ENCODE measurements at regions not wholly inside any gene's neighbourhood (a gene's known extent, or its start where the extent isn't known, plus 50 kb on each side); places are given as distances from the start of the nearest gene placed in this dataset.

GRCh38 chr6:16987996-16988395, 113.9 kb upstream of the STMND1 start:
- H4K91ac ChIP-seq (ENCODE audit: insufficient read depth, low read depth, low read length), result no peak overlapping the region
- POLR2A ChIA-PET (ENCODE audit: unreplicated experiment), result no interaction called here
- no peak for DNase-seq
- H3K79me1 ChIP-seq (ENCODE audit: low read depth in 1 of 2, low read length in 2 of 2), result no peaks in the 10 kb centered on the region
- peaks cover 7% of the 10 kb centered on the region for H3K4me1 ChIP-seq (ENCODE audit: control insufficient read depth, insufficient read depth, low read length)
- no peak overlapping the region for H3K27ac ChIP-seq (ENCODE audit: insufficient read depth, low read length)
- ATAC-seq (ENCODE audit: low read depth), result no peak
- H3K14ac ChIP-seq (replicated peaks; ENCODE audit: low read depth, low read length), result no peak overlapping the region
- H3K23ac ChIP-seq (ENCODE audit: low read depth, low read length), result no peak overlapping the region
- no peaks in the 10 kb centered on the region for H3K36me3 ChIP-seq (ENCODE audit: control insufficient read depth, insufficient read depth, low read length)
- H2BK120ac ChIP-seq (ENCODE audit: low read depth, low read length), result no peak overlapping the region
- H3K18ac ChIP-seq (ENCODE audit: low read depth, low read length), result peak overlapping the region; percentile 45; the same call in 1 of the 2 replicates
- no peak overlapping the region for H4K8ac ChIP-seq (ENCODE audit: low read depth in 2 of 2, low read length in 2 of 2)
- H3K56ac ChIP-seq (ENCODE audit: extremely low read depth, insufficient read depth, low read length), result no peak overlapping the region
- no TSS peak for BruUV-seq (replicated peaks)
- H4K5ac ChIP-seq (ENCODE audit: low read depth, low read length), result no peak overlapping the region
- in situ Hi-C loops (cut with MboI; ENCODE audit: low sequenced_read_pairs), result no loop called here
- H4K20me1 ChIP-seq (ENCODE audit: insufficient read depth, low read length), result no peaks in the 10 kb centered on the region
- H2BK20ac ChIP-seq (ENCODE audit: low read depth, low read length), result no peak overlapping the region
- intact Hi-C loops (cut with micrococcal nuclease), result loop anchor here (10.0 kb wide), 1 partner anchor 47 kb away; no protein-coding TSS in a partner anchor
- 100% methylated on average over 1 of the region's 1 CpG; no CpG with 5 or more reads in 1 of the 2 experiments for WGBS, 2 experiments (ENCODE audit: extremely low coverage in 2 of 2, insufficient read length in 1 of 2)
- peak overlapping the region; percentile 40; the same call in 1 of the 3 replicates for H2BK15ac ChIP-seq (ENCODE audit: low read depth, low read length)
- peaks cover 5% of the 10 kb centered on the region; the same call in 1 of the 2 replicates for H3K9me1 ChIP-seq (ENCODE audit: insufficient read depth, low read length)
- CTCF ChIA-PET, result no interaction called here
- peaks cover 3% of the 10 kb centered on the region for H3K9me3 ChIP-seq (ENCODE audit: control insufficient read depth, insufficient read depth, low read length)
- TF ChIP-seq, protein P1, sequence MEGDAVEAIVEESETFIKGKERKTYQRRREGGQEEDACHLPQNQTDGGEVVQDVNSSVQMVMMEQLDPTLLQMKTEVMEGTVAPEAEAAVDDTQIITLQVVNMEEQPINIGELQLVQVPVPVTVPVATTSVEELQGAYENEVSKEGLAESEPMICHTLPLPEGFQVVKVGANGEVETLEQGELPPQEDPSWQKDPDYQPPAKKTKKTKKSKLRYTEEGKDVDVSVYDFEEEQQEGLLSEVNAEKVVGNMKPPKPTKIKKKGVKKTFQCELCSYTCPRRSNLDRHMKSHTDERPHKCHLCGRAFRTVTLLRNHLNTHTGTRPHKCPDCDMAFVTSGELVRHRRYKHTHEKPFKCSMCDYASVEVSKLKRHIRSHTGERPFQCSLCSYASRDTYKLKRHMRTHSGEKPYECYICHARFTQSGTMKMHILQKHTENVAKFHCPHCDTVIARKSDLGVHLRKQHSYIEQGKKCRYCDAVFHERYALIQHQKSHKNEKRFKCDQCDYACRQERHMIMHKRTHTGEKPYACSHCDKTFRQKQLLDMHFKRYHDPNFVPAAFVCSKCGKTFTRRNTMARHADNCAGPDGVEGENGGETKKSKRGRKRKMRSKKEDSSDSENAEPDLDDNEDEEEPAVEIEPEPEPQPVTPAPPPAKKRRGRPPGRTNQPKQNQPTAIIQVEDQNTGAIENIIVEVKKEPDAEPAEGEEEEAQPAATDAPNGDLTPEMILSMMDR (conservative IDR thresholded peaks at IDR 0.05; ENCODE audit: low read depth, low read length), result no peak
- TF ChIP-seq RCOR1 (IDR thresholded peaks at IDR 0.05; ENCODE audit: insufficient replicate concordance, low read length) (no peak), NFE2L2 (IDR thresholded peaks at IDR 0.05; ENCODE audit: low read depth, low read length) (no peak), MXI1 (IDR thresholded peaks at IDR 0.05; ENCODE audit: borderline replicate concordance, low read depth, low read length) (no peak), FOS (IDR thresholded peaks at IDR 0.05; ENCODE audit: low read depth, low read length) (no peak), SMC3 (IDR thresholded peaks at IDR 0.05; ENCODE audit: low read depth, low read length) (no peak), BHLHE40 (IDR thresholded peaks at IDR 0.05; ENCODE audit: low read depth, low read length) (no peak), POLR2A (IDR thresholded peaks at IDR 0.05; ENCODE audit: low read depth, low read length) (no peak), RAD21 (IDR thresholded peaks at IDR 0.05; ENCODE audit: low read length) (no peak), MAFK (IDR thresholded peaks at IDR 0.05; ENCODE audit: low read depth, low read length) (no peak), USF2 (IDR thresholded peaks at IDR 0.05; ENCODE audit: low read depth, low read length) (no peak), MAZ (IDR thresholded peaks at IDR 0.05; ENCODE audit: borderline replicate concordance, low read depth, low read length) (no peak)
- H3K4me2 ChIP-seq (ENCODE audit: low read depth, low read length), result no peak overlapping the region
- no peak overlapping the region for H2AK9ac ChIP-seq (replicated peaks; ENCODE audit: low read depth, low read length, poor library complexity)
- H2AFZ ChIP-seq (replicated peaks; ENCODE audit: low read length, poor library complexity), result no peak overlapping the region
- H3K4me3 ChIP-seq (ENCODE audit: insufficient read depth, low read depth, low read length), result no peak overlapping the region
- no peak overlapping the region for H2BK5ac ChIP-seq (ENCODE audit: low read depth, low read length, poor library complexity, severe bottlenecking)
- H3K4ac ChIP-seq (ENCODE audit: low read depth, low read length), result no peak overlapping the region
- no peaks in the 10 kb centered on the region for H3K27me3 ChIP-seq (ENCODE audit: control insufficient read depth, insufficient read depth, low read length)
- 0 out of 2 replicates have a peak overlapping the region, but pooled peaks have one; percentile 24 for H2AK5ac ChIP-seq (ENCODE audit: low read depth, low read length)
- no peak overlapping the region for H3K9ac ChIP-seq (ENCODE audit: low read depth, low read length)
- dilution Hi-C loops (cut with HindIII; ENCODE audit: low sequenced_read_pairs, unreplicated experiment), result no loop called here
